ENCODE measurements at regions not wholly inside any gene's neighbourhood (a gene's known extent, or its start where the extent isn't known, plus 50 kb on each side); places are given as distances from the start of the nearest gene placed in this dataset.
"Not testable (repeated sequence)": the region's sequence is repeated elsewhere in the genome, so short reads cannot be mapped to it uniquely, and the experiment has no call there.

GRCh38 chr3:87792198-87792533 is 266.6 kb downstream of the CGGBP1 start:
- no peak overlapping the region for H3K27ac ChIP-seq (ENCODE audit: low read depth in 1 of 2, low read length in 2 of 2)
- H3K9me3 ChIP-seq (ENCODE audit: control insufficient read depth in 4 of 4, low read length in 3 of 4), result no peaks in the 10 kb centered on the region
- WGBS, result 21% methylated on average over 10 of the region's 10 CpGs
- TF ChIP-seq MAX (IDR thresholded peaks at IDR 0.05) (no peak), ATF3 (IDR thresholded peaks at IDR 0.05) (no peak), RXRA (IDR thresholded peaks at IDR 0.05) (no peak)
- peaks cover 6 to 12% (median 7%) of the 10 kb centered on the region in 4 donors for H3K4me1 ChIP-seq (ENCODE audit: control insufficient read depth in 4 of 4, insufficient read depth in 4 of 4, low read length in 3 of 4)
- peaks cover 0 to 9% (median 2%) of the 10 kb centered on the region in 4 donors for H3K27me3 ChIP-seq (ENCODE audit: control insufficient read depth in 4 of 4, insufficient read depth in 4 of 4, low read length in 3 of 4)
- peak overlapping the region in 1 of 3 donors; percentile 44 for H3K4me3 ChIP-seq (ENCODE audit: low read depth in 1 of 3, low read length in 3 of 3)
- no peaks in the 10 kb centered on the region for H3K36me3 ChIP-seq (ENCODE audit: control insufficient read depth in 4 of 4, insufficient read depth in 3 of 4, low read depth in 1 of 4, low read length in 3 of 4)
- no peak for DNase-seq (ENCODE audit: low spot score)
- no peak overlapping the region for H3K9ac ChIP-seq (ENCODE audit: low read depth in 1 of 2, low read length in 2 of 2)

GRCh38 chr3:87791248-87792027 is 267.4 kb downstream of the CGGBP1 start:
- 76% methylated on average over 9 of the region's 9 CpGs for WGBS
- H3K27ac ChIP-seq (ENCODE audit: low read depth in 1 of 2, low read length in 2 of 2), result no peak overlapping the region
- DNase-seq (ENCODE audit: low spot score), result no peak

GRCh38 chr3:87789049-87789448 is 269.8 kb downstream of the CGGBP1 start:
- peaks cover 6 to 12% (median 7%) of the 10 kb centered on the region in 4 donors for H3K4me1 ChIP-seq (ENCODE audit: control insufficient read depth in 4 of 4, insufficient read depth in 4 of 4, low read length in 3 of 4)
- not testable (repeated sequence) for H3K4me3 ChIP-seq (ENCODE audit: low read depth in 1 of 3, low read length in 3 of 3); H3K27ac ChIP-seq (ENCODE audit: low read depth in 1 of 2, low read length in 2 of 2); DNase-seq (ENCODE audit: low spot score); H3K9me3 ChIP-seq (ENCODE audit: control insufficient read depth in 4 of 4, low read length in 3 of 4); H3K27me3 ChIP-seq (ENCODE audit: control insufficient read depth in 4 of 4, insufficient read depth in 4 of 4, low read length in 3 of 4); H3K36me3 ChIP-seq (ENCODE audit: control insufficient read depth in 4 of 4, insufficient read depth in 3 of 4, low read depth in 1 of 4, low read length in 3 of 4); H3K9ac ChIP-seq (ENCODE audit: low read depth in 1 of 2, low read length in 2 of 2)
- 61% methylated on average over 3 of the region's 3 CpGs for WGBS

More at GRCh38 chr3:87791248-87792027, 267.4 kb downstream of the CGGBP1 start:
- Histone ChIP-seq H3K4me1 (ENCODE audit: control insufficient read depth in 4 of 4, insufficient read depth in 4 of 4, low read length in 3 of 4) (peaks cover 6 to 12% (median 7%) of the 10 kb centered on the region in 4 donors), H3K36me3 (ENCODE audit: control insufficient read depth in 4 of 4, insufficient read depth in 3 of 4, low read depth in 1 of 4, low read length in 3 of 4) (no peaks in the 10 kb centered on the region), H3K9ac (ENCODE audit: low read depth in 1 of 2, low read length in 2 of 2) (no peak overlapping the region), H3K4me3 (ENCODE audit: low read depth in 1 of 3, low read length in 3 of 3) (no peak overlapping the region), H3K9me3 (ENCODE audit: control insufficient read depth in 4 of 4, low read length in 3 of 4) (no peaks in the 10 kb centered on the region), H3K27me3 (ENCODE audit: control insufficient read depth in 4 of 4, insufficient read depth in 4 of 4, low read length in 3 of 4) (peaks cover 0 to 9% (median 2%) of the 10 kb centered on the region in 4 donors)
- TF ChIP-seq FOXA2 (IDR thresholded peaks at IDR 0.05), result no peak
- TF ChIP-seq EGR1 (IDR thresholded peaks at IDR 0.05; ENCODE audit: low read depth in 2 of 2), result no peak
- TF ChIP-seq NR2F2 (IDR thresholded peaks at IDR 0.05), result no peak
- no peak for TF ChIP-seq MAX (IDR thresholded peaks at IDR 0.05)
- TF ChIP-seq REST (IDR thresholded peaks at IDR 0.05), result no peak
- TF ChIP-seq ATF3 (IDR thresholded peaks at IDR 0.05), result no peak

Data from liver (tissue), 7 donors.